ENCODE measurements at regions not wholly inside any gene's neighbourhood (a gene's known extent, or its start where the extent isn't known, plus 50 kb on each side); places are given as distances from the start of the nearest gene placed in this dataset.

GRCh38 chr3:140823106-140823505 lies 118.5 kb upstream of the SLC25A36 start:
- H3K9me3 ChIP-seq (ENCODE audit: low read length): no peaks in the 10 kb centered on the region
- in situ Hi-C loops (cut with HindIII; ENCODE audit: extremely low pct_ligation_motif_present, low pct_unique_long_range_greater_than_20kb) (no loop called here), intact Hi-C loops (cut with micrococcal nuclease; ENCODE audit: unreplicated experiment) (no loop called here)
- ChIA-PET POLR2A (no interaction called here), CTCF (ENCODE audit: low intra/inter-chr PET ratio, low total read pairs) (no interaction called here)
- WGBS (ENCODE audit: low lambda C conversion rate): 0% methylated on average over 1 of the region's 1 CpG
- H3K9ac ChIP-seq (ENCODE audit: insufficient read depth, low read depth, low read length): no peak overlapping the region
- H3K27me3 ChIP-seq (ENCODE audit: control insufficient read depth in 1 of 2, insufficient read depth in 2 of 2, low read length in 2 of 2): no peaks in the 10 kb centered on the region
- H3K4me2 ChIP-seq (ENCODE audit: low read depth, low read length): no peak overlapping the region
- no peaks in the 10 kb centered on the region for H3K36me3 ChIP-seq (replicated peaks in 1 of 2; ENCODE audit: control insufficient read depth in 1 of 2, insufficient read depth in 2 of 2, low read length in 2 of 2)
- FAIRE-seq: no peak
- TF ChIP-seq KAT8 (CRISPR knock-in tag; IDR thresholded peaks at IDR 0.05) (no peak), CTCF (CRISPR knock-in tag; IDR thresholded peaks at IDR 0.05) (0 out of 2 replicates have a peak, but pooled peaks have one; percentile 18)
- H3K4me3 ChIP-seq (replicated peaks in 1 of 3; ENCODE audit: insufficient read depth in 1 of 3, low read depth in 2 of 3, low read length in 3 of 3): no peak overlapping the region
- no peak overlapping the region for H3K27ac ChIP-seq (ENCODE audit: extremely low read length, insufficient read depth, low read length)
- no peaks in the 10 kb centered on the region for H4K20me1 ChIP-seq (ENCODE audit: insufficient read depth, low read length)
- no peaks in the 10 kb centered on the region for H3K79me2 ChIP-seq (ENCODE audit: insufficient read depth, low read length)
- no peak overlapping the region for H2AFZ ChIP-seq (ENCODE audit: low read length)
- no TSS peak for BruUV-seq (replicated peaks)
- DNase-seq (ENCODE audit: low spot score): no peak
- peaks cover 40% of the 10 kb centered on the region for H3K4me1 ChIP-seq (ENCODE audit: insufficient read depth, low read length)
- peak; percentile 64 for ATAC-seq

- H3K9me3 ChIP-seq (ENCODE audit: low read length): no peaks in the 10 kb centered on the region
- H3K4me2 ChIP-seq (ENCODE audit: low read depth, low read length): no peak overlapping the region
- intact Hi-C loops (cut with micrococcal nuclease; ENCODE audit: unreplicated experiment) (no loop called here), in situ Hi-C loops (cut with HindIII; ENCODE audit: extremely low pct_ligation_motif_present, low pct_unique_long_range_greater_than_20kb) (no loop called here)
- H3K9ac ChIP-seq (ENCODE audit: insufficient read depth, low read depth, low read length): no peak overlapping the region
- no peak for TF ChIP-seq ZNF496 (CRISPR knock-in tag; IDR thresholded peaks at IDR 0.05; ENCODE audit: insufficient replicate concordance)
- TF ChIP-seq GFI1 (CRISPR knock-in tag; IDR thresholded peaks at IDR 0.05; ENCODE audit: borderline replicate concordance): no peak
- no peak for TF ChIP-seq HIVEP1 (CRISPR knock-in tag; IDR thresholded peaks at IDR 0.05)
- TF ChIP-seq KDM1A (CRISPR knock-in tag; IDR thresholded peaks at IDR 0.05): no peak
- no peak for TF ChIP-seq ZFP62 (CRISPR knock-in tag; IDR thresholded peaks at IDR 0.05)
- TF ChIP-seq IKZF5 (CRISPR knock-in tag; IDR thresholded peaks at IDR 0.05): no peak
- no peak for TF ChIP-seq FOXA3 (CRISPR knock-in tag; IDR thresholded peaks at IDR 0.05)
- no peak for TF ChIP-seq MED1 (CRISPR knock-in tag; IDR thresholded peaks at IDR 0.05)
- TF ChIP-seq SMAD9 (CRISPR knock-in tag; IDR thresholded peaks at IDR 0.05): no peak
- no peak for TF ChIP-seq PREB (CRISPR knock-in tag; IDR thresholded peaks at IDR 0.05)
- TF ChIP-seq ZNF282 (IDR thresholded peaks at IDR 0.05; ENCODE audit: partially characterized antibody): no peak
- TF ChIP-seq ZNF724P (CRISPR knock-in tag; IDR thresholded peaks at IDR 0.05; ENCODE audit: borderline replicate concordance): no peak
- WGBS (ENCODE audit: low lambda C conversion rate): 43% methylated on average over 1 of the region's 1 CpG
- ChIA-PET POLR2A (no interaction called here), CTCF (ENCODE audit: low intra/inter-chr PET ratio, low total read pairs) (no interaction called here)
- no peak for ATAC-seq
- H3K36me3 ChIP-seq (replicated peaks in 1 of 2; ENCODE audit: control insufficient read depth in 1 of 2, insufficient read depth in 2 of 2, low read length in 2 of 2): no peaks in the 10 kb centered on the region
- no peak overlapping the region for H2AFZ ChIP-seq (ENCODE audit: low read length)
- no peaks in the 10 kb centered on the region for H3K27me3 ChIP-seq (ENCODE audit: control insufficient read depth in 1 of 2, insufficient read depth in 2 of 2, low read length in 2 of 2)
- BruUV-seq (replicated peaks): no TSS peak
- H3K4me3 ChIP-seq (replicated peaks in 1 of 3; ENCODE audit: insufficient read depth in 1 of 3, low read depth in 2 of 3, low read length in 3 of 3): no peak overlapping the region
- no peaks in the 10 kb centered on the region for H3K79me2 ChIP-seq (ENCODE audit: insufficient read depth, low read length)
- no peak for FAIRE-seq
- DNase-seq (ENCODE audit: low spot score): no peak
- no peaks in the 10 kb centered on the region for H4K20me1 ChIP-seq (ENCODE audit: insufficient read depth, low read length)
- peaks cover 34% of the 10 kb centered on the region for H3K4me1 ChIP-seq (ENCODE audit: insufficient read depth, low read length)
- no peak overlapping the region for H3K27ac ChIP-seq (ENCODE audit: extremely low read length, insufficient read depth, low read length)
Measured at GRCh38 chr3:140827894-140828293, 113.7 kb upstream of the SLC25A36 start.
